Endothelial cell of umbilical vein (primary cell): ENCODE measurements at regions not wholly inside any gene's neighbourhood (a gene's known extent, or its start where the extent isn't known, plus 50 kb on each side); places are given as distances from the start of the nearest gene placed in this dataset.

ENCODE experiments used
- MYC ChIP-seq: IDR thresholded peaks from one replicate; pipeline ENCODE4 v1.6.1; 2011; ENCODE audit warnings: mild to moderate bottlenecking, low read depth, low read length
- TF ChIP-seq, protein P1 (sequence below), 2 donors: IDR thresholded peaks; 1 replicate in 1 of 2; 2 replicates in 1 of 2; pipeline ENCODE4 v1.5.1; 2011; ENCODE audit warnings: low read length in 2 of 2, mild to moderate bottlenecking in 2 of 2, moderate library complexity in 2 of 2, control low read depth in 1 of 2, inconsistent platforms in 1 of 2, low read depth in 1 of 2; ENCODE audit not compliant: insufficient read depth in 1 of 2; ENCODE audit errors: extremely low read depth in 1 of 2

DNA sequence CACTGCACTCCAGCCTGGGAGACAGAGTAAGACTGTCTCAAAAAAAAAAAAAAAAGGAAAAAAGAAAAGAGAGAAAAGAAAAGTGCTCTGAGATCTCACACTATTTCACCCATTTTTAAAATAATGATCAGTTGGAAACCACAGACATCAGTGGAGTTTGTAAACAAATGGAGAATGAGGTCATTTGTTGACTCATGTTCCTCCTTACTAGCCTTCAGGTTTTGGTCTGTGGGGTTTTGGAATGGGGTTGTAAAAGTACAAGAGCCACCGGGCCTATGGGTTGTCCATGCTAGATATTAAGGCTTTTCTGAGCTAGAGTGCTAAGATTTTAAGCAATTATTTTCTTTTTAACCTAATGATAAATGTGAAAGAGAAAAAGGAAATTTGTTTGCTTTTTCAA is 104.4 kb upstream of the PRL start:
- TF ChIP-seq, protein P1, sequence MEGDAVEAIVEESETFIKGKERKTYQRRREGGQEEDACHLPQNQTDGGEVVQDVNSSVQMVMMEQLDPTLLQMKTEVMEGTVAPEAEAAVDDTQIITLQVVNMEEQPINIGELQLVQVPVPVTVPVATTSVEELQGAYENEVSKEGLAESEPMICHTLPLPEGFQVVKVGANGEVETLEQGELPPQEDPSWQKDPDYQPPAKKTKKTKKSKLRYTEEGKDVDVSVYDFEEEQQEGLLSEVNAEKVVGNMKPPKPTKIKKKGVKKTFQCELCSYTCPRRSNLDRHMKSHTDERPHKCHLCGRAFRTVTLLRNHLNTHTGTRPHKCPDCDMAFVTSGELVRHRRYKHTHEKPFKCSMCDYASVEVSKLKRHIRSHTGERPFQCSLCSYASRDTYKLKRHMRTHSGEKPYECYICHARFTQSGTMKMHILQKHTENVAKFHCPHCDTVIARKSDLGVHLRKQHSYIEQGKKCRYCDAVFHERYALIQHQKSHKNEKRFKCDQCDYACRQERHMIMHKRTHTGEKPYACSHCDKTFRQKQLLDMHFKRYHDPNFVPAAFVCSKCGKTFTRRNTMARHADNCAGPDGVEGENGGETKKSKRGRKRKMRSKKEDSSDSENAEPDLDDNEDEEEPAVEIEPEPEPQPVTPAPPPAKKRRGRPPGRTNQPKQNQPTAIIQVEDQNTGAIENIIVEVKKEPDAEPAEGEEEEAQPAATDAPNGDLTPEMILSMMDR (IDR thresholded peaks at IDR 0.05; ENCODE audit: extremely low read depth in 1 of 2, insufficient read depth in 1 of 2, low read depth in 1 of 2, low read length in 2 of 2) = no peak
- no peak for TF ChIP-seq MYC
